BE2C (cell line): ENCODE measurements at regions not wholly inside any gene's neighbourhood (a gene's known extent, or its start where the extent isn't known, plus 50 kb on each side); places are given as distances from the start of the nearest gene placed in this dataset.

Experiments
- DNase-seq: peaks from one replicate; pipeline ENCODE4 v3.0.0-alpha.2; 2020
- H3K27me3 ChIP-seq: fragments of 250-450 bp; sonication (Bioruptor Pico); 2 replicates; pipeline ENCODE4 v1.5.1; 2020; ENCODE audit warnings: mild to moderate bottlenecking
- H3K36me3 ChIP-seq: fragments of 250-450 bp; sonication (Bioruptor Pico); 2 replicates; pipeline ENCODE4 v1.5.1; 2020; ENCODE audit warnings: mild to moderate bottlenecking
- H3K4me1 ChIP-seq: fragments of 250-450 bp; sonication (Bioruptor Pico); 2 replicates; pipeline ENCODE4 v1.5.1; 2020
- H3K4me3 ChIP-seq: 2 replicates; pipeline ENCODE4 v1.5.1; 2011; ENCODE audit warnings: low read depth, low read length
- H3K9me3 ChIP-seq: fragments of 250-450 bp; sonication (Bioruptor Pico); 2 replicates; pipeline ENCODE4 v1.5.1; 2020
- TF ChIP-seq, protein P1 (sequence below): IDR thresholded peaks from 2 replicates; pipeline ENCODE4 v1.5.1; 2012; ENCODE audit warnings: mild to moderate bottlenecking, low read depth, low read length

- no peak for DNase-seq
- TF ChIP-seq, protein P1, sequence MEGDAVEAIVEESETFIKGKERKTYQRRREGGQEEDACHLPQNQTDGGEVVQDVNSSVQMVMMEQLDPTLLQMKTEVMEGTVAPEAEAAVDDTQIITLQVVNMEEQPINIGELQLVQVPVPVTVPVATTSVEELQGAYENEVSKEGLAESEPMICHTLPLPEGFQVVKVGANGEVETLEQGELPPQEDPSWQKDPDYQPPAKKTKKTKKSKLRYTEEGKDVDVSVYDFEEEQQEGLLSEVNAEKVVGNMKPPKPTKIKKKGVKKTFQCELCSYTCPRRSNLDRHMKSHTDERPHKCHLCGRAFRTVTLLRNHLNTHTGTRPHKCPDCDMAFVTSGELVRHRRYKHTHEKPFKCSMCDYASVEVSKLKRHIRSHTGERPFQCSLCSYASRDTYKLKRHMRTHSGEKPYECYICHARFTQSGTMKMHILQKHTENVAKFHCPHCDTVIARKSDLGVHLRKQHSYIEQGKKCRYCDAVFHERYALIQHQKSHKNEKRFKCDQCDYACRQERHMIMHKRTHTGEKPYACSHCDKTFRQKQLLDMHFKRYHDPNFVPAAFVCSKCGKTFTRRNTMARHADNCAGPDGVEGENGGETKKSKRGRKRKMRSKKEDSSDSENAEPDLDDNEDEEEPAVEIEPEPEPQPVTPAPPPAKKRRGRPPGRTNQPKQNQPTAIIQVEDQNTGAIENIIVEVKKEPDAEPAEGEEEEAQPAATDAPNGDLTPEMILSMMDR, result no peak
- no peaks in the 10 kb centered on the region for H3K9me3 ChIP-seq
- no peaks in the 10 kb centered on the region for H3K27me3 ChIP-seq
- H3K36me3 ChIP-seq, result no peaks in the 10 kb centered on the region
- H3K4me3 ChIP-seq, result no peak overlapping the region
- no peaks in the 10 kb centered on the region for H3K4me1 ChIP-seq
Measured at GRCh38 chr4:28241021-28241420, 1380.4 kb downstream of the STIM2 start.

DNA sequence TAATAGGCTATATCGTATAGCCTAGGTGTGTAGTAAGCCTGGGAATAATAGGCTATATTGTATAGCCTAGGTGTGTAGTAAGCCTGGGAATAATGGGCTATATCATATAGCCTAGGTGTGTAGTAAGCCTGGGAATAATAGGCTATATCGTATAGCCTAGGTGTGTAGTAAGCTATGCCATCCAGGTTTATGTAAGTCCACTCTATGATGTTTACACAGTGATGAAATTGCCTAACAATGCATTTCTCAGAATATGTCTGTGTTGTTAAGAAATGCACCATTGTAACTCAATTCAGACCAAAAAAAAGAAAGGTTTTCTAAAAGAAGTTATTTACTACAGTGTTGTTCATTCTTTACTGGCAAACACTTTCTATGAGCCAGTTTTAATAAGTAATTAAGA lies 1387.2 kb downstream of the STIM2 start:
- DNase-seq, result no peak
- no peaks in the 10 kb centered on the region; the same call in 1 of the 2 replicates for H3K9me3 ChIP-seq
- H3K4me3 ChIP-seq, result no peak overlapping the region
- H3K27me3 ChIP-seq, result no peaks in the 10 kb centered on the region
- no peaks in the 10 kb centered on the region for H3K36me3 ChIP-seq
- no peaks in the 10 kb centered on the region for H3K4me1 ChIP-seq
- TF ChIP-seq, protein P1, result no peak

DNA sequence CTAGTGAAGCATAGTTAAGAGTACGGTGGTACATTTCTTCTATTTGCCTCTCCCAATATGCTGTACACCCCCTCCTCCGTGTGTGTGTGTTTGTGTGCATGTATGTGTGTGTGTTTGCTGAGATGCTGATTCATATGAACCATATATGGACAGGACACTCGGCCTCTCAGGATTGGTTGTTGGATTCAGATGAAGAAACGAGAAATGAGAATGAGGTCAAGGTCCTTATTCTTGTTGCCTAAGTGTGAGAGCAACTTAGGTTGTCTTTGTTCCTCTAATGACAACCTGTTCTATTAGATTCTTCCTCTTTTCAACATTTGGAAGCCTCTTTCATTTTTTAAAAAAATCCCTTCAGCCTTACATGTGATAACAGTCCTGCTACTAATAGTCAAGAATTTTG lies 1387.6 kb downstream of the STIM2 start:
- no peak overlapping the region for H3K4me3 ChIP-seq
- H3K9me3 ChIP-seq, result no peaks in the 10 kb centered on the region; the same call in 1 of the 2 replicates
- no peaks in the 10 kb centered on the region for H3K27me3 ChIP-seq
- no peaks in the 10 kb centered on the region for H3K36me3 ChIP-seq
- no peak for DNase-seq
- H3K4me1 ChIP-seq, result no peaks in the 10 kb centered on the region
- TF ChIP-seq, protein P1, result no peak

- Histone ChIP-seq H3K4me1 (no peaks in the 10 kb centered on the region), H3K4me3 (no peak overlapping the region), H3K36me3 (no peaks in the 10 kb centered on the region), H3K9me3 (no peaks in the 10 kb centered on the region; the same call in 1 of the 2 replicates), H3K27me3 (no peaks in the 10 kb centered on the region)
- no peak for DNase-seq
- TF ChIP-seq, protein P1, result no peak
Measured at GRCh38 chr4:28250646-28251045, 1390.0 kb downstream of the STIM2 start.

DNA sequence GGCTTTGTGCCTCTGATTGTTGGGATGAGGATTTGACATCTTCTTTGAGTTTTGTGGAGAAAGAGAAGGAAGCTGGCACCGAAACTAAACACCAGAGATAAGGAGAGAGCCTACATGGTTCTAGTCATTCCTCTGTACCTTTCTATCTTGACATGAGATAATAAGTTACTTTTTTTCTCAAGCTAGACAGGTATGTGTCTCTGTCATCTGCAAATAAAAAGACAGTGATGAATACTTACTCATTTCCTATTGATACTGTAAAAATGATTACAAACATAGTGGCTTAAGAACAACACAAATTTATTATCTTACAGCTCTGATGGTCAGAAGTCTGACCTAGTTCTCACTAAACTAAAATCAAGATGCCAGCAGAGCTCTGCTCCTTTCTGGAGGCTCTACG lies 1391.2 kb downstream of the STIM2 start:
- DNase-seq, result no peak
- no peak overlapping the region for H3K4me3 ChIP-seq
- no peaks in the 10 kb centered on the region for H3K27me3 ChIP-seq
- TF ChIP-seq, protein P1, result no peak
- no peaks in the 10 kb centered on the region for H3K36me3 ChIP-seq
- no peaks in the 10 kb centered on the region; the same call in 1 of the 2 replicates for H3K9me3 ChIP-seq
- H3K4me1 ChIP-seq, result no peaks in the 10 kb centered on the region

DNA sequence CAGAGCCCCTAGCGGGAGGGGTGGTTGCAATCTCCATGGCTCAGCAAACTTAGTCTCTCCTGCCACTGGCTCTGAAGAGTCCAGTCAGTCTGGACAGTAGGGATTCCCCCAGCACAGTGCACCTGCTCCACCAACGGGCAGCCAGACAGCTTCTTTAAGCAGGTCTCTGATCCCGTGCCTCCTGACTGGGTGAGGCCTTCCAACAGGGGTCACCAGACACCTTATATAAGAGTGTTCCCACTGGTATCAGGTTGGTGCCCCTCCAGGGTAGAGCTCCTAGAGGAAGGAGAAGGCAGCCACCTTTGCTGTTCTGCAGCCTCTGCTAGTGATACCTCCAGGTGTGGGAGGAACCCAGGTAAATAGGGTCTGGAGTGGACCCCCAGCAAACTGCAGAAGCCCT lies 1393.4 kb downstream of the STIM2 start:
- no peaks in the 10 kb centered on the region for H3K36me3 ChIP-seq
- no peaks in the 10 kb centered on the region for H3K9me3 ChIP-seq
- DNase-seq, result no peak

More for the DNA sequence above, 1393.4 kb downstream of the STIM2 start:
- Histone ChIP-seq H3K4me1 (no peaks in the 10 kb centered on the region), H3K4me3 (no peak overlapping the region), H3K27me3 (no peaks in the 10 kb centered on the region)
- TF ChIP-seq, protein P1, result no peak
